ENCODE measurements at regions not wholly inside any gene's neighbourhood (a gene's known extent, or its start where the extent isn't known, plus 50 kb on each side); places are given as distances from the start of the nearest gene placed in this dataset.
A peak's percentile ranks its signal among the peaks of the same experiment; 100 is the strongest.

GRCh38 chr5:92909602-92909962, 671.4 kb downstream of the NR2F1-AS1 start:
- TF ChIP-seq POLR2A (IDR thresholded peaks at IDR 0.05; ENCODE audit: low read depth, low read length) (no peak), USF1 (IDR thresholded peaks at IDR 0.05; ENCODE audit: borderline replicate concordance, extremely low read length, insufficient read depth, low read depth, low read length) (no peak), CTCF (IDR thresholded peaks at IDR 0.05 in 2 of 3, conservative IDR thresholded peaks at IDR 0.05 in 1 of 3; ENCODE audit: control insufficient read depth in 2 of 3, extremely low read depth in 1 of 3, insufficient read depth in 1 of 3, low read depth in 3 of 3, low read length in 3 of 3) (peak; percentile 35 to 41 (median 36); a peak in 4 of 6 replicates), EP300 (IDR thresholded peaks at IDR 0.05; ENCODE audit: borderline replicate concordance in 1 of 2, control insufficient read depth in 1 of 2, low read depth in 2 of 2, low read length in 2 of 2) (no peak), USF2 (IDR thresholded peaks at IDR 0.05; ENCODE audit: borderline replicate concordance, low read depth, low read length) (no peak), SRF (IDR thresholded peaks at IDR 0.05; ENCODE audit: low read depth in 2 of 2, low read length in 2 of 2) (no peak), NFYB (IDR thresholded peaks at IDR 0.05; ENCODE audit: insufficient read depth, low read depth, low read length) (no peak), NR2F1 (conservative IDR thresholded peaks at IDR 0.05) (no peak), NBN (IDR thresholded peaks at IDR 0.05) (no peak)

Data from GM12878 (cell line).